ENCODE measurements at regions not wholly inside any gene's neighbourhood (a gene's known extent, or its start where the extent isn't known, plus 50 kb on each side); places are given as distances from the start of the nearest gene placed in this dataset.

DNA sequence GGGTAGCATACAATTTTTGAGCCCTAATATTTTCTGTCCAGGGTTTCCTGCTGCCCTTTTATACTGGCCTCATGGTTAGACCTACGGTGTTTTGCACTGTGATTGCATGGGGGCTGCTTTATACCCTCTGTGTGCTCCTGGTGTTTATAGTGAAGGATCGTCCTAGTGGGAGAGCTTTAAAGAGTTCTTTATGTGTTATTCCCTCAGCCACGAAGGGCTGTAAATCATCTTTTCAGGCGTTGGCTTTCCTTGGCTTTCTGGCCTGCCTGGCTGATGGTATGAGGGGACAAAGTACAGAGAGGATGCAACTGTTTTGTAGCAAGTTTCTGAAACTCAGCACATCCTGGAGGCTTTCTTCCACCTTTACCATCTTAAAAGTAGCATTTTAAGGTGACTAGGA, 464.3 kb downstream of the EPM2A start:
- TF ChIP-seq, protein P1, sequence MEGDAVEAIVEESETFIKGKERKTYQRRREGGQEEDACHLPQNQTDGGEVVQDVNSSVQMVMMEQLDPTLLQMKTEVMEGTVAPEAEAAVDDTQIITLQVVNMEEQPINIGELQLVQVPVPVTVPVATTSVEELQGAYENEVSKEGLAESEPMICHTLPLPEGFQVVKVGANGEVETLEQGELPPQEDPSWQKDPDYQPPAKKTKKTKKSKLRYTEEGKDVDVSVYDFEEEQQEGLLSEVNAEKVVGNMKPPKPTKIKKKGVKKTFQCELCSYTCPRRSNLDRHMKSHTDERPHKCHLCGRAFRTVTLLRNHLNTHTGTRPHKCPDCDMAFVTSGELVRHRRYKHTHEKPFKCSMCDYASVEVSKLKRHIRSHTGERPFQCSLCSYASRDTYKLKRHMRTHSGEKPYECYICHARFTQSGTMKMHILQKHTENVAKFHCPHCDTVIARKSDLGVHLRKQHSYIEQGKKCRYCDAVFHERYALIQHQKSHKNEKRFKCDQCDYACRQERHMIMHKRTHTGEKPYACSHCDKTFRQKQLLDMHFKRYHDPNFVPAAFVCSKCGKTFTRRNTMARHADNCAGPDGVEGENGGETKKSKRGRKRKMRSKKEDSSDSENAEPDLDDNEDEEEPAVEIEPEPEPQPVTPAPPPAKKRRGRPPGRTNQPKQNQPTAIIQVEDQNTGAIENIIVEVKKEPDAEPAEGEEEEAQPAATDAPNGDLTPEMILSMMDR (IDR thresholded peaks at IDR 0.05): no peak
- TF ChIP-seq CREB1 (CRISPR knock-in tag; IDR thresholded peaks at IDR 0.05) (no peak), FOXJ3 (CRISPR knock-in tag; IDR thresholded peaks at IDR 0.05; ENCODE audit: borderline replicate concordance) (no peak), MXD4 (CRISPR knock-in tag; IDR thresholded peaks at IDR 0.05; ENCODE audit: borderline replicate concordance) (no peak), SP1 (CRISPR knock-in tag; conservative IDR thresholded peaks at IDR 0.05) (no peak), ZNF121 (CRISPR knock-in tag; IDR thresholded peaks at IDR 0.05) (no peak), ELF4 (CRISPR knock-in tag; IDR thresholded peaks at IDR 0.05; ENCODE audit: low read depth) (no peak), MYBL2 (CRISPR knock-in tag; IDR thresholded peaks at IDR 0.05) (no peak)
- TF ChIP-seq, protein P2, sequence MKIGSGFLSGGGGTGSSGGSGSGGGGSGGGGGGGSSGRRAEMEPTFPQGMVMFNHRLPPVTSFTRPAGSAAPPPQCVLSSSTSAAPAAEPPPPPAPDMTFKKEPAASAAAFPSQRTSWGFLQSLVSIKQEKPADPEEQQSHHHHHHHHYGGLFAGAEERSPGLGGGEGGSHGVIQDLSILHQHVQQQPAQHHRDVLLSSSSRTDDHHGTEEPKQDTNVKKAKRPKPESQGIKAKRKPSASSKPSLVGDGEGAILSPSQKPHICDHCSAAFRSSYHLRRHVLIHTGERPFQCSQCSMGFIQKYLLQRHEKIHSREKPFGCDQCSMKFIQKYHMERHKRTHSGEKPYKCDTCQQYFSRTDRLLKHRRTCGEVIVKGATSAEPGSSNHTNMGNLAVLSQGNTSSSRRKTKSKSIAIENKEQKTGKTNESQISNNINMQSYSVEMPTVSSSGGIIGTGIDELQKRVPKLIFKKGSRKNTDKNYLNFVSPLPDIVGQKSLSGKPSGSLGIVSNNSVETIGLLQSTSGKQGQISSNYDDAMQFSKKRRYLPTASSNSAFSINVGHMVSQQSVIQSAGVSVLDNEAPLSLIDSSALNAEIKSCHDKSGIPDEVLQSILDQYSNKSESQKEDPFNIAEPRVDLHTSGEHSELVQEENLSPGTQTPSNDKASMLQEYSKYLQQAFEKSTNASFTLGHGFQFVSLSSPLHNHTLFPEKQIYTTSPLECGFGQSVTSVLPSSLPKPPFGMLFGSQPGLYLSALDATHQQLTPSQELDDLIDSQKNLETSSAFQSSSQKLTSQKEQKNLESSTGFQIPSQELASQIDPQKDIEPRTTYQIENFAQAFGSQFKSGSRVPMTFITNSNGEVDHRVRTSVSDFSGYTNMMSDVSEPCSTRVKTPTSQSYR (CRISPR knock-in tag; IDR thresholded peaks at IDR 0.05): no peak
- TF ChIP-seq, protein P3, sequence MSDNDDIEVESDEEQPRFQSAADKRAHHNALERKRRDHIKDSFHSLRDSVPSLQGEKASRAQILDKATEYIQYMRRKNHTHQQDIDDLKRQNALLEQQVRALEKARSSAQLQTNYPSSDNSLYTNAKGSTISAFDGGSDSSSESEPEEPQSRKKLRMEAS (CRISPR knock-in tag; IDR thresholded peaks at IDR 0.05): no peak
- TF ChIP-seq, protein P4, sequence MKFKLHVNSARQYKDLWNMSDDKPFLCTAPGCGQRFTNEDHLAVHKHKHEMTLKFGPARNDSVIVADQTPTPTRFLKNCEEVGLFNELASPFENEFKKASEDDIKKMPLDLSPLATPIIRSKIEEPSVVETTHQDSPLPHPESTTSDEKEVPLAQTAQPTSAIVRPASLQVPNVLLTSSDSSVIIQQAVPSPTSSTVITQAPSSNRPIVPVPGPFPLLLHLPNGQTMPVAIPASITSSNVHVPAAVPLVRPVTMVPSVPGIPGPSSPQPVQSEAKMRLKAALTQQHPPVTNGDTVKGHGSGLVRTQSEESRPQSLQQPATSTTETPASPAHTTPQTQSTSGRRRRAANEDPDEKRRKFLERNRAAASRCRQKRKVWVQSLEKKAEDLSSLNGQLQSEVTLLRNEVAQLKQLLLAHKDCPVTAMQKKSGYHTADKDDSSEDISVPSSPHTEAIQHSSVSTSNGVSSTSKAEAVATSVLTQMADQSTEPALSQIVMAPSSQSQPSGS (CRISPR knock-in tag; IDR thresholded peaks at IDR 0.05; ENCODE audit: borderline replicate concordance, low read depth): no peak

Data from WTC11 (cell line).